ENCODE measurements at regions not wholly inside any gene's neighbourhood (a gene's known extent, or its start where the extent isn't known, plus 50 kb on each side); places are given as distances from the start of the nearest gene placed in this dataset.

GRCh38 chr2:154924531-154924930 is 226.0 kb downstream of the KCNJ3 start:
- TF ChIP-seq CTCF (IDR thresholded peaks at IDR 0.05; ENCODE audit: insufficient read depth, low read length, severe bottlenecking) = no peak
- Histone ChIP-seq H3K4me3 (ENCODE audit: low read depth, low read length) (no peak overlapping the region), H3K27me3 (ENCODE audit: control insufficient read depth, insufficient read depth, low read length) (no peaks in the 10 kb centered on the region), H3K36me3 (ENCODE audit: control insufficient read depth, insufficient read depth, low read length) (no peaks in the 10 kb centered on the region)
- FAIRE-seq (no peak), DNase-seq (ENCODE audit: low read depth) (no peak)

- no peak for TF ChIP-seq CTCF (IDR thresholded peaks at IDR 0.05; ENCODE audit: insufficient read depth, low read length, severe bottlenecking)
- no peaks in the 10 kb centered on the region for H3K36me3 ChIP-seq (ENCODE audit: control insufficient read depth, insufficient read depth, low read length)
- DNase-seq (ENCODE audit: low read depth) = no peak
- no peak overlapping the region for H3K4me3 ChIP-seq (ENCODE audit: low read depth, low read length)
- H3K27me3 ChIP-seq (ENCODE audit: control insufficient read depth, insufficient read depth, low read length) = no peaks in the 10 kb centered on the region
- FAIRE-seq = no peak
Observed at GRCh38 chr2:154914561-154914960, 216.1 kb downstream of the KCNJ3 start.

- H3K27me3 ChIP-seq (ENCODE audit: control insufficient read depth, insufficient read depth, low read length) = no peaks in the 10 kb centered on the region
- DNase-seq (ENCODE audit: low read depth) (no peak), FAIRE-seq (no peak)
- no peak for TF ChIP-seq CTCF (IDR thresholded peaks at IDR 0.05; ENCODE audit: insufficient read depth, low read length, severe bottlenecking)
- no peak overlapping the region for H3K4me3 ChIP-seq (ENCODE audit: low read depth, low read length)
- no peaks in the 10 kb centered on the region for H3K36me3 ChIP-seq (ENCODE audit: control insufficient read depth, insufficient read depth, low read length)
Observed at GRCh38 chr2:154912215-154912614, 213.7 kb downstream of the KCNJ3 start.

GRCh38 chr2:154911729-154912128 is 213.2 kb downstream of the KCNJ3 start:
- no peak for TF ChIP-seq CTCF (IDR thresholded peaks at IDR 0.05; ENCODE audit: insufficient read depth, low read length, severe bottlenecking)
- H3K27me3 ChIP-seq (ENCODE audit: control insufficient read depth, insufficient read depth, low read length) = no peaks in the 10 kb centered on the region
- FAIRE-seq (no peak), DNase-seq (ENCODE audit: low read depth) (no peak)
- no peaks in the 10 kb centered on the region for H3K36me3 ChIP-seq (ENCODE audit: control insufficient read depth, insufficient read depth, low read length)
- no peak overlapping the region for H3K4me3 ChIP-seq (ENCODE audit: low read depth, low read length)

DNA sequence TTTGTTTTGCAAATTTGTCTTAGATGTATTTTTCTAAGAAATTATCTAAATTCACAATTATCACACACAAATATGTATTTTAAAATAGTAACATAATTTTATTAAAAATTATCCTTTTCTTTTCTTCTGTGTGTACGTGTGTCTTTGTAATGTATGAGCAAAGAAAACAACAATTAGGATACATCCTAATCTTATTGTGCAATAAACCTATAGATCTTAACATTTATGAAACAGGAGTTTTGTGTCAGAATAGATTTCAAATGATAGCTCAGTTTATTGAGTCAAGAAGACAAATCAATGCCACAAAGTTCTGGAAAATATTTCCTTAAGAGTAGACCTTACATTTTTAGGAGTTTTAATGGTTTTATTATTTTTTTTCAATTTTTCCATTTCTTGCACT is 212.2 kb downstream of the KCNJ3 start:
- FAIRE-seq (no peak), DNase-seq (ENCODE audit: low read depth) (no peak)
- no peak overlapping the region for H3K4me3 ChIP-seq (ENCODE audit: low read depth, low read length)
- no peak for TF ChIP-seq CTCF (IDR thresholded peaks at IDR 0.05; ENCODE audit: insufficient read depth, low read length, severe bottlenecking)
- H3K36me3 ChIP-seq (ENCODE audit: control insufficient read depth, insufficient read depth, low read length) = no peaks in the 10 kb centered on the region
- no peaks in the 10 kb centered on the region for H3K27me3 ChIP-seq (ENCODE audit: control insufficient read depth, insufficient read depth, low read length)

DNA sequence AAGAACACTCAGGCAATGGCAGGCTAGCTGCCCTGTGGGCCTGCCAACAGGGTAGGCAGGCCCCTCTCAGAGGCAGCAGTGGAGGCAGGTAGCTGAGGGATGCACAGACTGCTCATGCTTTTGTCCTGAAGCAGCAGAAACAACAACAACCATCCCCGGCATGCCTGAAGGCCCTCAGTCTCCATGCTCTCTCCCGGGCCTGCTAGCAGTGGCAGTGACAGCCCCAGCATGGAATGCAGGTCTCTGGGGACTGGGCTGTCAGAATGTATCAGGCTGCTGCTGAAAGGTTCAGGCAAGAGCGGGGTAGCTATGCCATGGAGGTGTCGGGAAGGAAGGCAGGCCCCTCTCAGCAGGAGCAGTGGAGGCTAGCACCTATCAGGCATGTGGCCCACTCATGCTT is 209.8 kb downstream of the KCNJ3 start:
- no peak for FAIRE-seq
- no peaks in the 10 kb centered on the region for H3K36me3 ChIP-seq (ENCODE audit: control insufficient read depth, insufficient read depth, low read length)
- TF ChIP-seq CTCF (IDR thresholded peaks at IDR 0.05; ENCODE audit: insufficient read depth, low read length, severe bottlenecking) = no peak
- no peak for DNase-seq (ENCODE audit: low read depth)
- no peak overlapping the region for H3K4me3 ChIP-seq (ENCODE audit: low read depth, low read length)
- no peaks in the 10 kb centered on the region for H3K27me3 ChIP-seq (ENCODE audit: control insufficient read depth, insufficient read depth, low read length)

Data from bronchial epithelial cell (primary cell).